Activated CD8-positive, alpha-beta memory T cell treated with anti-CD3 and anti-CD28 coated beads for 1 hour (primary cell): ENCODE measurements at regions not wholly inside any gene's neighbourhood (a gene's known extent, or its start where the extent isn't known, plus 50 kb on each side); places are given as distances from the start of the nearest gene placed in this dataset.

Experiments used
- DNase-seq, 2 donors: peaks; one replicate each; pipeline ENCODE4 v3.0.0-alpha.2; 2020; ENCODE audit warnings: low read depth in 1 of 2; ENCODE audit errors: extremely low read depth in 1 of 2

DNA sequence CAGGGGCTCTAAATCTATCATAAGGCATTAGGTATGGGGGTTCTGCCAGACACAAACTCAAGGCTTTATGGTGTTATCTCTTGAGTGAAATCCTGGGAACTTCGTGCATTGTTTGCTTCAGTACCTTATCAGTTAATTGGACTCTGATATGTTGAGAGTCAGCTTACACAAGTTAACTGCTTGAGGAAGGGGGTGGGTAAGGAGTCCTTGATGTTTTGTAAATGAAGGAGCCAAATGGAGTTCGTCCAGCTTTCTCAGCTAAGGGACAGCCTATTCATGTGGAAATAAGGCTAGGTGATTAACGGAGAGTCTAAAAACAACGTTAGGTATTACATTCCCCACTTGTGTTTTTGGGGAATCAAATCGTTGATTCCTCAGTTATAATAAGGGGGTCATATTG, 157.4 kb downstream of the TRIM27 start:
- DNase-seq, result no peak

- no peak for DNase-seq
Observed at GRCh38 chr6:28767133-28767532, 156.7 kb downstream of the TRIM27 start.

- DNase-seq, result no peak
Observed at GRCh38 chr6:28767691-28768090, 156.1 kb downstream of the TRIM27 start.

DNA sequence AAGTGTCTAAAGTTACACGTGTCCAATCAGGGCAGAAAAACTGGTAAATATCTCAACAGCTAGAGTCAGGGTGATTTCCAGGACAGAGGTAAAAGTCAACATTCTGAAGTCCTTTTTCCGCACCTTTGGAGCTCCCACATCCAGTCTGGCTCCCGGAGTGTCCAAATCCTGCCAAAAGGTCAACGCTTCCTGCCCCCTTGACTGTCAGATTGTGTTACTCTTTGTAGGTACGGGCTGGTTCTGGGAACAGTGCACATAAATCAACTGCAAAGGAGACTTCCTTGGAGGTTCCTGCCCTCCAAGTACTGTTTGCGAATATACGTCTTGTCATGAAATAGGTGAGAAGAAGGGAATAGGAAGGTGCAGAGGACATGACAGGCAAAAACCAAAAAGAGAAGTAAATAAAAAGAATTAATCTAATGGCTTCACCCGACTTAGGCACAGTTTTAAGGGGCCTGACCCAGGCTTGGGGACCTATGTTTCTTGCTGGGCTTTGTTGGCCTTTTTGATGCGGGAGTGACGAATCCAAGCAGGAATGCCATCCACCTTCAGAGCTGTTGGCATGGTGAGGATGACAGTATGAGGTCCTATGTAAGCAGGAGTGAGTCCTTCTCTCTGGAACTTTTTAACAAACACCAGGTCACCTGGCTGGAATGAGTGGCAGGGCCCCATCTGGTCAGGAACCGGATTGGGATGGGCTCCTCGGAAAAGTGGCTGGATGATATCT, 155.4 kb downstream of the TRIM27 start:
- no peak for DNase-seq

- DNase-seq, result no peak
Observed at GRCh38 chr6:28769626-28770402, 154.0 kb downstream of the TRIM27 start.

DNA sequence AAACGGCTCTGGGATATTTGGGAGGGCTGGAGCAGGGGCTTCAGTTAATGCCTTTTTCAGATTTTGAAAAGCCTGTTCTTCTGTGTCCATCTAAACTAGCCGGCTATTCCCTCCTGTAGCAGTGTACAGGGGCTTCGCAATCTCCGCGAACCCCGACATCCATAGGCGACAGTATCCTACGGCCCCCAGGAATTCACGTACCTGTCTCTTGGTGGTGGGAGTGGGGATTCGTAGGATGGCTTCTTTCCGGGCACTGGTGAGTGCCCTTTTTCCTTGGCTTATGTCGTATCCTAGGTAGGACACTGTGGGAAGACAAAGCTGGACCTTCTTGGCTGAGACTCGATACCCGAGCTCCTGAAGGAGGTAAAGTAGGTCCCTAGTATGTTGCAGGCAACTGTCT, 153.1 kb downstream of the TRIM27 start:
- DNase-seq, result no peak

GRCh38 chr6:28771401-28772267, 152.2 kb downstream of the TRIM27 start:
- DNase-seq, result no peak

DNA sequence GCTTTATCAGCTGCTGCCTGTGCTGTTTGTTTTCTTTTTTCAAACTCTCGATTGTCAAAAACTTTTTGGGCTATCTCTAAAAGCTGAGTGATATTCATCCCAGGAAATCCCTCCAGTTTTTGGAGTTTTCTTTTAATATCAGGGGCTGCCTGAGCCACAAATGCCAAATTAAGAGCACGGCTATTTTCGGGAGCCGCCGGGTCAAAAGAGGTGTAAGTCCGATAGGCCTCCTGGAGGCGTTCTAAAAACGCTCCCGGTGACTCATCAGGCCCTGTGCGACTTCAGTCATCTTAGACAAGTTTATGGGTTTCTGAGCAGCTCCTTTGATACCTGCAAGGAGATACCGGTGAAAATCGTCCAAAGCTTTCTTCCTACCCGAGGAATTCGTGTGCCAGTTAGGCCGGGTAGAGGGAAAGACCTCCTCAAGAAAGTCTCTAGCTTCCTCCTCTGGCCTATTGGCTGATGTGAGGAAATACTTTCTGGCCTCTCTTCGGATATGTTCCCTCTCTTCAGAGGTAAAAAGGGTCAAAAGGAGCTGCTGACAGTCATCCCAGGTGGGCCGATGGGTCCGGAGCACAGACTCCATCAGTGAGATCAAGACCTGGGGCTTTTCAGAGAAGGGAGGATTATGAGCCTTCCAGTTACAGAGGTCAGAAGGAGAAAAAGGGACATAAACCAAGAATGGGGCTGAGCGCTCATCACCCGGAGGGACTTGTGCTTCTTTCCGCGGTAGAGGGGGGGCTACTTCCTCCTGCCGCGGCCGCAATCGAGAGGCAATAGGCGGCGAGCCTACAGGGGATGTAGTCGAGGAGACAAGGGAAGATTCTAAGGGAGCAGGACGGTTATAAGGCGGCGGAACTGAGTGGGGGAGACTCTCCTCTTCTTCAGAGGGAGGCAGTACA, 151.1 kb downstream of the TRIM27 start:
- no peak for DNase-seq

DNA sequence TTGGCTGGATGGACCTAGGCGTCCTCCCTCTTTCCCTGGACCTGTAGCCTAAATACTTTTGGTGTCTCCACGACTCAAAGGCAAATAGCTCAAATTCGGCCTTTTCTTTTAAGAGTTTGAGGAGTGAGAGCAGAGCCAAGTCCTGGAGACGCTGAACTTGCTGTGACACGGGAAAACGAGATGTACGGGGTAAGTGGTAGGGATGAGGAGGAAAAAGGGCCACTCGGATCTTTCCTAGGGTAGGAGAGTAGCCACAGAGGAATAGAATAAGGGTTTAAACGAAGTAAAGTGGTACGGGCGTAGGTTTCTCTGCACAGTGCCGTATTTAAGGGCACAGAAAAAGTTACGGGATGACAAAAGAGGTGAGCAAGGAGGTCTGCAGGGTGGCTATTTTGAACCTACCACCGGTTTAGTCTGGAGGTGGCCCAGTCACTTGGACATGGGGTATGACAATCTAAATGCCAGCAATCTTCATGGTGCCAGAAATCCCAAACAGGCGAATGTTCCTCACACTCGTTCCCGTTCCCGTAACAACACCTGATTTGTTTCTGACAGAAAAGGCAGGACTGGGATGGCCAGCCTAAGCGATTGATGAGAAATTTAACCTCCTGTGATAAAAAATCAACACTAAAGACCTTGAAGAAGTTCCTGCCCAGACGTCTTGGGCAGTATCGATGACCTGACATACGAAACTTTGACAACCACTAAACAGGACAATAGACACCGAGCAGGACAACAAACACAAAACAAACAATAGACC, 149.3 kb downstream of the TRIM27 start:
- no peak for DNase-seq

GRCh38 chr6:28775052-28775376, 148.8 kb downstream of the TRIM27 start:
- DNase-seq, result no peak

- DNase-seq, result no peak
Observed at GRCh38 chr6:28775405-28776129, 148.2 kb downstream of the TRIM27 start.

GRCh38 chr6:28776269-28777146, 147.3 kb downstream of the TRIM27 start:
- DNase-seq, result no peak

DNA sequence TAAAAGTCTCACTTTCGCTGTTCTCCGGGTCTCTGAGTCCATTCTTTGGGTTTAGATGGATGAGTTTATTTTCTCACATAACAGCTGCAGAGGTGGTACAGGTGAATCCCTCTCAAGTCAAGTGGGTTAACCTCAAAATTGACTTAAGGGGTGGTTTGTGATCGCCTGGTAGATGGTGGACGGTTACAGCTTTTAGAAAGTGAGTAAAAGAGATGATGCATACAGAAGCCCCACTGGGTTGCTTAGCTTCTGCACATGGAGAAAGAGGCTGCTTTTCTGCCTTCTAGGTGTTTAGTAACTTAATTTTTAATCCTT, 146.7 kb downstream of the TRIM27 start:
- DNase-seq, result no peak

DNA sequence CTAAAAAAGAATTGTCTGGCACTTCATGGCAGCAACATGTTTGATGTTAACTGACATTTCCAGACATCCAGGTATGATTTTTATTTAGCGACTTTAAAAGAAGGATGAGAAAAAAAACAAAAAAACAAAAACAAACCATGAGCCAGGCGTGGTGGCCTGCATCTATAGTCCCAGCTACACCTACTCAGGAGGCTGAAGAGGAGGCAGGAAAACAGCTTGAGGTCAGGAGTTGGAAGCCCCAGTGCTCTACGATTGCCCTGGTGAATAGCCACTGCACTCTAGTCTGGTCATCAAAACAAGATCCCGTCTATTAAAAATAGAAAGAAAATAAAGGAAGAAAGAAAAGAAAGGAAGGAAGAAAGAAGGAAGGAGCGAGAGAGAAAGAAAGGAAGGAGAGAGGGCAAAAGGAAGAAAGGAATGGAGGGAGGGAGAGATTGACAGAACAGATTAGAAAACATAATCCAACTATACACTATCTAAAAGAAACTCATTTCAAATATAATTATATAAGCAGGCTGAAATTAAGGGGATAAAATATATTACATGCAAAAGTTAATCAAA, 141.6 kb downstream of the TRIM27 start:
- DNase-seq, result no peak

DNA sequence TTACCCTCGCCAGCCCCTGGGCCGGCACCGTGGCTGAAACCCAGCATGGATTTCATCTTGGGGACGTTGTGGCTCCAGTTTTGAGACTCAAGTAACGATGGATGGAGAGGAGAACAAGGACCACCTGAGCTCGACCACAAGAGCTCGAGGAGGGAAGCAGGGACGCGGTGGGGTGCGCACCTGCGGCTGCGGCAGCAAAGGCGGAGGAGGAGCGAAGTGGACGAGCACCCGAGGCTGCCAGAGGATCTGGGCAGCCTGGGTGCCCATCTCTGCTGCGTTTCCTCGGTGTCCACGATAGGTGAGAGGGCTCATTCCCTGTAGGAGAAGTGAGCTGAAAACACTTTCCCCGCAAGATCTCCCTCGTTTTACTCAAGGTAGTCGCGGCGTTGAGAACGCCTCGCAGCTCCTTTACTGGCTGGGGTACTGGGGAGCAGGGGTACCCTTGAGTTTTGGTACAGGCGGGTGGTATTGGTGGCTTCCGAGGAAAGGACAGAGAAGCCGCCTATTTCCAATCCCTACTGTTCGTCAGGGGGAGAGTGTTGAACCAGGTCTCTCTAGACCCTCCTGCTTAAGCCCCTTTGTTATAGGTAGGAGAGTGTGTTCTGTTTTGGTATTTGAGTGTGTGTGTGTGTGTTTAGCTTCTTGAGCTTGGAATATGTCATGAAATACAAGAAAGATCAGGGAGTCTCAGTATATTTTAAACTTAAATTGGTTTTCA, 137.7 kb downstream of the TRIM27 start:
- DNase-seq, result no peak

DNA sequence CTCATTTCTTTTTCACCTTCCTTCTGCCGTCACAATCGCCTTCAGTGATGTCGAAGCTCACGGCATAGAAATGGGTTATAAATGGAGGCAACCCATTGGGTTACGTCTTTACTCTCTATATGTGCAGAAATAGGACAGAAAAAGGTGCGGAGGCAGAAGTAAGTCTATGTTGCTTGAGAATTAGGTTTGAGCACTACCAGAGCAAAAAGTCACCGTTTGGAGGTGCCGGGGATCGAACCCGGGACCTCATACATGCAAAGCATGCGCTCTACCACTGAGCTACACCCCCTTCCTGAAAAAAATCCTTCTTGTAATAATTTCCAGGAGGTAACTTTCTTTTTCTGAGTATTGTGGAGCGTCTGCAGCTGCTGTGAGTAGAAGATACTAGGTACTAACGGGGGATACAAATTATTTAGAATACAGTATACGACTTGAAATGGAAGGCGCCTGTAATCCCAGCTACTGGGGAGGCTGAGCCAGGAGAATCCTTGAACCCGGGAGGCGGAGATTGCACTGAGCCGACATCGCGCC, 134.2 kb downstream of the TRIM27 start:
- no peak for DNase-seq

DNA sequence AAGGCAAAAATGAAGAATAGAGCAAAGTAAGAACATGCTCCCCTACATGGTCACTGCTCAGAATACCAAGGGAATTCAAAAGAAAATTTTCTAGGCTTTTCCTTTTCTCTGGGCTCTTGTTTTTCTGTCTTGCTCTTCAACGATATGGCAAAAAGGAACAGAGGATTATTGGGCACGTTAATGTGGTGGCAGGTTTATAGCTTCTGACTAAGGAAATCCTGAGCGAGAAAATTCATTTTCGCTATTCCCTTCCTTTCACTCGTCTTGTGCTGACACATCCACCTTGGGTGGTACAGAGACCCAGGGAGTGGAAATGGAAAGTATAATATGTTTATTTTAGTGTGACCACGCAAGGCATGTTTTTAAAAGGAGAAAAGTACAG, 132.8 kb downstream of the TRIM27 start:
- DNase-seq, result no peak
